AG08396 (cell line): ENCODE measurements at regions not wholly inside any gene's neighbourhood (a gene's known extent, or its start where the extent isn't known, plus 50 kb on each side); places are given as distances from the start of the nearest gene placed in this dataset.
"Not testable (repeated sequence)": the region's sequence is repeated elsewhere in the genome, so short reads cannot be mapped to it uniquely, and the experiment has no call there.

Source experiments
- DNase-seq: peaks from one replicate; pipeline ENCODE4 v3.0.0; 2012; ENCODE audit warnings: low spot score, mixed read lengths

- DNase-seq: no peak
Observed at GRCh38 chr11:95435628-95436353, 204.8 kb upstream of the SESN3 start.

- DNase-seq: no peak
Observed at GRCh38 chr11:95435192-95435591, 204.2 kb upstream of the SESN3 start.

- DNase-seq: no peak
Observed at GRCh38 chr11:95434489-95435057, 203.6 kb upstream of the SESN3 start.

DNA sequence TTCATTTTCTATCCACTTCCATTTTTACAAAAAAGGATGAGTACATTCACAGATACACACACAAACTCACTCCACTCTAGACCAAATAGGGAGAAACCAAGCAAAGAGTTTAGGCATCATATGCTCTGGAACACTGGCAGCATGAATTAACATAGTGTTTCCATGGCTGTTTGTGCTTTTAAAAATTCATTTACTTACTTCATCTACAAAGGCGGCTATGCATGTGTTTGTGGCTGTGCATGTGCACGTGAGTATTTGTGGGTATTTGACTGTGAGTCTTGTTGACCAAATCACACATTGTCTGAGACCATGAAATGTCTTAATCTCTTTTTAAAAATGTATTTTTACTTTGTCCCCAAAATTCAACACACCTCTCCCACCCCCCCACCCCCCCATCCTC lies 203.0 kb upstream of the SESN3 start:
- no peak for DNase-seq

GRCh38 chr11:95432714-95433503 lies 201.9 kb upstream of the SESN3 start:
- DNase-seq: no peak

GRCh38 chr11:95429376-95429907 lies 198.4 kb upstream of the SESN3 start:
- DNase-seq: no peak

GRCh38 chr11:95426823-95427462 lies 195.9 kb upstream of the SESN3 start:
- DNase-seq: no peak

DNA sequence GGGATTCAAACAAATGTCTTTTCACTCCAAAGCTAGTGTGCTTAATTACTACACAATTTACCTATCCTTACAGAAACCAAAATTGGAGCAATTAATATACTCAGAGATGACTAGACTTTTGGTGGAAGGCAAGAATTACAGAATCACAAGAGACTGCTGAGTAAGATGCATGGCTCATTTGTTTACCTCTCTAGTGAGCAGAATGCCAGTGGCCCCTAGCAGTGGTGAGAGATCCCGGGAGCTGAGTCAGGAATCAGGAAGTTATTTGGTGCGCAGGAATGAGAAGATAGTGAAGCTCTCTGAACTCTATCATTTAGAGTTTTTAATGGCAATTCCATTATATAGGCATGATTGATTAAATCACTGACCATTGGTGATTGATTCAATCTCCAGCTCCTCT lies 188.9 kb upstream of the SESN3 start:
- peak; percentile 45 for DNase-seq

DNA sequence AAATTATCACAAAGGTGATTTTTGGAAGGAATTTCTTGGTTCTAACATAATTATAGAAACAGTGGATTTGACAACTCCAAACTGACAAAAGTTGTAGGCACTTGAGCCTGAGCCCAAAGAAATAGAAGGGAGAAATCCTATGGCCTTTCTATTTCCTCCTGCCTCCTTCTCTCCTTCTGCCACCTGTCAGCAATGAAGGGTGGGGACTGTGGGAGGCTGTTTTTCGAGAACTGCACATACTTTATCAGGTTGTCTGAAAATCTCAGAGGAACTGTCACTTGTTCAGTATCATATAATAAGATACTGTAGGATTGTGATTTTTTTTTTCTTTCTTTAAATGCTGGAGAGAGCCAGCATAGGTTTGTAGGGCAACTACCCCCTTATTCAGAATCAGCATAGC lies 187.9 kb upstream of the SESN3 start:
- DNase-seq: no peak

DNA sequence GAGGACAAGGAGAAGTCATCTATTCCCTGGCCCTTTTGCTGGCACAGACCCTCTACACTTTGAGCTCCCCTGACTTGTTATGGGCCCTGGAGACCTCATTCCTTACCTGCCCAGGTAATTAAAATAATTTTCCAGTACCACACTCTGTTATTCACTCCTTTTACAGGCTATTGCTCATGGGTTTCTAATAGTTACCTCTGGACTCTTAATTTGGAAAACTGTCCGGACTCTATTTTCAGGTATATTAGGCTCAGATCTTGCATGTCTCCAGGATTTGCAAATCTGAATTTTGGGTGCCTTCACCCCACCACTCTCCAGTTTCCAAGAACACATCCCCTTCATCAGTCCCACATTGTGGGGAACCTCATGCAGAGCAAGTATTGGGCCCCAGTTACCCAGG lies 186.8 kb upstream of the SESN3 start:
- DNase-seq: no peak

- no peak for DNase-seq
Observed at GRCh38 chr11:95415837-95416304, 184.9 kb upstream of the SESN3 start.

DNA sequence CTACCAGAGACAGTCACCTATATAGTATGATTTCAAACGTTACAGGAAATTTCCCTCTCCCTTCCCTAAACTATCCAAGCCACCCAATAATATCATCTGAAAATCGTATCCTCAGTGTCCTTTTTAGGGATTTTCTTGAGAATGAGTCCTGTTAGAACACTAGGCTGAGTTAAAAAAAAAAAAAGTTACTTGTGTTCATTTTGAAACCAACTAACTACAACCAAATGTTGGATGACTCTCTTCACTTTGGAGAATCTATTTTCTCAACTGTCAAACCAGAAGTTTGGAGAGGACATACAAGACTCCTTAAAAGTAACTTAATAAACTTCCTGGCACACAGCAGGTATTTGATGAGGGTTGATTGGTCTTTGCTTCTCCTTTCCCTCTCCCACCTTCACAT lies 183.2 kb upstream of the SESN3 start:
- DNase-seq: no peak

DNA sequence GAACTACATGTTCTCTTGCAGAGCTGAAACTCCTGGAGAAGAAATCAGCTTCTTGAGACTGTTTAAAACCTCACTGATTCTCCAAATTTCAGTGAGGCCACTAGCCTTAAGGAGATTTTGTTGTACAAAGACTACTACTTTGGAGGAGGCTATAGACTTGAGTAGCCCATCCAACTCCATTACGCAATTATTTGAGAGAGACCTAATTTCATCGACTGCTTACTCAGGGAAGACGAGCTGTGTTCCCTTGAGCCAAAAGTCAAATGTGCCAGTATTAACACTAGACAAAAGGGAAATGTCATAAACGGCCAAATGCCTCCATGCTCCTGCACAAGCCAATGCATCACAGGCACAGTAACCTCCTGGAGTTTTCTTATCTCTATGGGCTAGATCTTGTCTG lies 182.8 kb upstream of the SESN3 start:
- DNase-seq: no peak

- no peak for DNase-seq
Observed at GRCh38 chr11:95413021-95413420, 182.0 kb upstream of the SESN3 start.

GRCh38 chr11:95412074-95412473 lies 181.1 kb upstream of the SESN3 start:
- DNase-seq: no peak

- not testable (repeated sequence) for DNase-seq
Observed at GRCh38 chr11:95410707-95411106, 179.7 kb upstream of the SESN3 start.

DNA sequence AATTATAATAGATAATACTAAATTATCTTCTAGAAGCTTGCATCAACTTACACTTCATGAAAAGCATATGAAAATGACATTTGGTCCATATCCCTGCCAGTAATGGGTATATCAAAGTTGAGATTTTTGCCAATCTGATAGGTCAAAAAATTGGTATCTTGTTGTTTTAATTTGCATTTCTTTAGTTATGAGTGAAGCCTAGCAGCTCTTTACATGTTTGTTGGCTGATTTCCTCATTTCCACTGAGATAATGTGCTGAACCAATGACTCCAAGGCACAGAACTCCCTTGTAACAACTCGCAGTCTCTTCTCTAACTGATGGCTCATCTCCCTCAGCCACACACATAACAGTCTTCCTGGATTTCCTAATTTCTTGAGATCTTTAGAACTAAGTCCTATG lies 175.3 kb upstream of the SESN3 start:
- DNase-seq: no peak

DNA sequence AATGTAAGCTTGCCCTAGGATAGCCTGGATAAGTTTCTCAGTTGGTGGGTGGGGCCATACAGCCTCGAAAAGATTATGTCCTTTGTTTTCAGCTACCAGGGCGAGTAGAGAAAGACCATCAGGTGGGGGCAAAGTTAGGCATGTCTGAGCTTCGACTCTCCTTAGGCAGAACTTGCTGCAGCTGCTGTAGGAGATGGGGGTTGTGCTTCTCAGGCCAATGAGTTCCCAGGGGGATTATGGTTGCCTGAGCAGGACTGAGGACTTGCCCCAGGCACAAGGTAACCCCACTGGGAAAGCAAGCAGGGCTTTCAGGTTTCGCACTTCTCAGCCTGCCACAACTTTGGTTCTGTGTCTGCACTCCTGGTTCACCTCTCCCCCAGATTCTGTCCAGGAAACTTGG lies 173.4 kb upstream of the SESN3 start:
- no peak for DNase-seq

GRCh38 chr11:95398437-95399112 lies 167.6 kb upstream of the SESN3 start:
- DNase-seq: no peak

DNA sequence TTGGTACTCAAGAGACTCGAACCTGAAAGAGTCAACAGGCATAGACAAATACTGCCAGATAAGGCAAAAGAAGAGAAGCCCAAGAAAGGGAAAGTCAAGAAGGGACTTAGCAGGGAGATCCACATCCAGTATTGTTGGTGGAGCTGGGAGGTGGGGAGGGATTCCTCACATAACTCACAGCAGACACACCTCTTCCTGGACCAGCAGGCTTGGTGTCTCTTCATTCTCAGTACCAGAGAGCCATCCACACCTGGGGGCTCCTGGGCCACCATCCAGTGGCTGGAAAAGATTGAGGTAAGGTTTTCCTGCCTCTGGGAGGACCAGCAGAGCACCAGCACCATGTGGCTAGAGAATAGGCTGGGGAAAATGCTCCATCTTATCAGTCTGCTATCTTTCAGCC lies 161.6 kb upstream of the SESN3 start:
- no peak for DNase-seq

DNA sequence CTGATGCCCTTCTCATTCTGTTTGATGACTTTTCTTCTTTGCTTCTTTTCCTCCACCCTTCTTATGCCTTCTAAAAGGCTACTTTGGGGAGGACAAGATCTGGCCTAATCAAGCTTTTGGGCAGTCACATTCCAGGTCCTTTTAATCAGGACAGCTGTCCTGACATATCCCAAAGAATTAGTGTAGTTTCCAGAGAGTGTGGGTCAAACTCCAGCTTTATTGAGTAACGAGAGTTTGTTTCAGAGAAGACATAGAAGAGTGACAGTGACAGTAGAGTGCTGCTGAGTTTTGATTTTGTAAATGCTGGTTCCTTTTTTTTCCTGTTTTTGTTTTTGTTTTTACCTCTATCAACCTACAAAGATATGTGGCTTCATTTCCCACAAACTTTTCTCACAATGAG lies 158.4 kb upstream of the SESN3 start:
- no peak for DNase-seq

DNA sequence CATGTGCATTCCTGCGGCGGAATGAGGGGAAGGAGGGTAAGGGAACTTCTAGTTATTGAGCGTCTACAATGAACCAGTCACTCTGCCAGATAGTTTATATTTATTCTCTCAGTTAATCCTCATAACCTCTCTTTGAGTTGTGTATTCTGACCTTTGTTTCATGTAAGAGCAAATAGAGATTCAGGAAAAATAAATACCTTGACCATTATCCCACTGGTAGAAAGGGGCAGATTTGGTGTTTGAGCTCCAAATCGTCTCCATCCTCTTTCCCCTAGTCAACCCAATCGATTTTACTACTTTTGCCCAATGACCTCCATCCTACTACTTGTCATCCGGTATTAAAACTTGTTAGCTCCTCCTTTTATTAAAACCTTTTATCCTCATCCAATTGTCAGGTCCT lies 157.1 kb upstream of the SESN3 start:
- no peak for DNase-seq
